ENCODE measurements at regions not wholly inside any gene's neighbourhood (a gene's known extent, or its start where the extent isn't known, plus 50 kb on each side); places are given as distances from the start of the nearest gene placed in this dataset.

DNA sequence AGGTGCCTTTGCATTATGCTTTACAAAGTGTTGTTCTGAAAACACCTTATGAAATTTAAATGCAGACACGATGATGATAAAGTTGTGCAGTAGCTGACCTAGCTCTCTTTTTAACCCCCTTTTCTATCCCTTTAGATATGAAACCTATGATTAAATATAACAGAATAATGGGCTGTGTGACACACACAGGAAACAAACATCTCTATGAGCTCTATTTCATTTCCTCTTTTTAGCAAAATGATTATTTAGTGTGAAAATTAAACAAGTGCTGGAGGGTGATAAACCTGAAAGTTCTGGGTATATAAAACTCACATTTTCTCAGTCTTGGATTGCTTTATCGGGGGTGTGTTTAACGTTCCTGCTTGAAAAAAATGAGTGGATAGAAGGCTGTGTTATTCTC lies 1310.5 kb upstream of the CELF2 start:
- TF ChIP-seq, protein P1, sequence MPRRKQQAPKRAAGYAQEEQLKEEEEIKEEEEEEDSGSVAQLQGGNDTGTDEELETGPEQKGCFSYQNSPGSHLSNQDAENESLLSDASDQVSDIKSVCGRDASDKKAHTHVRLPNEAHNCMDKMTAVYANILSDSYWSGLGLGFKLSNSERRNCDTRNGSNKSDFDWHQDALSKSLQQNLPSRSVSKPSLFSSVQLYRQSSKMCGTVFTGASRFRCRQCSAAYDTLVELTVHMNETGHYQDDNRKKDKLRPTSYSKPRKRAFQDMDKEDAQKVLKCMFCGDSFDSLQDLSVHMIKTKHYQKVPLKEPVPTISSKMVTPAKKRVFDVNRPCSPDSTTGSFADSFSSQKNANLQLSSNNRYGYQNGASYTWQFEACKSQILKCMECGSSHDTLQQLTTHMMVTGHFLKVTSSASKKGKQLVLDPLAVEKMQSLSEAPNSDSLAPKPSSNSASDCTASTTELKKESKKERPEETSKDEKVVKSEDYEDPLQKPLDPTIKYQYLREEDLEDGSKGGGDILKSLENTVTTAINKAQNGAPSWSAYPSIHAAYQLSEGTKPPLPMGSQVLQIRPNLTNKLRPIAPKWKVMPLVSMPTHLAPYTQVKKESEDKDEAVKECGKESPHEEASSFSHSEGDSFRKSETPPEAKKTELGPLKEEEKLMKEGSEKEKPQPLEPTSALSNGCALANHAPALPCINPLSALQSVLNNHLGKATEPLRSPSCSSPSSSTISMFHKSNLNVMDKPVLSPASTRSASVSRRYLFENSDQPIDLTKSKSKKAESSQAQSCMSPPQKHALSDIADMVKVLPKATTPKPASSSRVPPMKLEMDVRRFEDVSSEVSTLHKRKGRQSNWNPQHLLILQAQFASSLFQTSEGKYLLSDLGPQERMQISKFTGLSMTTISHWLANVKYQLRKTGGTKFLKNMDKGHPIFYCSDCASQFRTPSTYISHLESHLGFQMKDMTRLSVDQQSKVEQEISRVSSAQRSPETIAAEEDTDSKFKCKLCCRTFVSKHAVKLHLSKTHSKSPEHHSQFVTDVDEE (CRISPR knock-in tag; IDR thresholded peaks at IDR 0.05): no peak
- TF ChIP-seq SNAI2 (CRISPR knock-in tag; IDR thresholded peaks at IDR 0.05): no peak
- TF ChIP-seq ZNF70 (CRISPR knock-in tag; IDR thresholded peaks at IDR 0.05): no peak
- TF ChIP-seq PPARA (CRISPR knock-in tag; IDR thresholded peaks at IDR 0.05; ENCODE audit: borderline replicate concordance): no peak
- no peak for TF ChIP-seq OSR1 (CRISPR knock-in tag; IDR thresholded peaks at IDR 0.05)
- TF ChIP-seq ESRRG (CRISPR knock-in tag; IDR thresholded peaks at IDR 0.05): no peak
- no peak for TF ChIP-seq RARB (CRISPR knock-in tag; IDR thresholded peaks at IDR 0.05)
- no peak for TF ChIP-seq ARNTL (CRISPR knock-in tag; IDR thresholded peaks at IDR 0.05; ENCODE audit: borderline replicate concordance, low read depth)
- no peak for ATAC-seq

DNA sequence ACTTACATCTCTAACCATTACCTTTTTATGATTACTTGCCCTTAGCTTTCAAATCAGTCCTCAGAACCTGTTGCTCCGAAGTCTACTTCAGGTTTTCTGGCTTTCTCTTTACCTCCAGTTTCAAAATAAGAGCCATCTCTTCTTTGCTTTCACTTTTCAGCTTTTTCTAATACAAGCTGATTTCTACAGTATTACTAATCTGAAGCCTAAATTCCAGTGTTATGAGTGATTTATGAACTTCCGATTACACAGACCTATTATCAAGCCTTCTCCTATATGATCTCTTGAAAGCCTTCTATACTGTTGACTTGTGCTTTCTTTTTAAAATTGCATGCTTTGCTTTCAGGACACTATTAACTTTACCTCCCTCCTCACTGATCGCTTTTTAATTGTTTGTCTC lies 1307.8 kb upstream of the CELF2 start:
- ATAC-seq: no peak
- TF ChIP-seq, protein P2, sequence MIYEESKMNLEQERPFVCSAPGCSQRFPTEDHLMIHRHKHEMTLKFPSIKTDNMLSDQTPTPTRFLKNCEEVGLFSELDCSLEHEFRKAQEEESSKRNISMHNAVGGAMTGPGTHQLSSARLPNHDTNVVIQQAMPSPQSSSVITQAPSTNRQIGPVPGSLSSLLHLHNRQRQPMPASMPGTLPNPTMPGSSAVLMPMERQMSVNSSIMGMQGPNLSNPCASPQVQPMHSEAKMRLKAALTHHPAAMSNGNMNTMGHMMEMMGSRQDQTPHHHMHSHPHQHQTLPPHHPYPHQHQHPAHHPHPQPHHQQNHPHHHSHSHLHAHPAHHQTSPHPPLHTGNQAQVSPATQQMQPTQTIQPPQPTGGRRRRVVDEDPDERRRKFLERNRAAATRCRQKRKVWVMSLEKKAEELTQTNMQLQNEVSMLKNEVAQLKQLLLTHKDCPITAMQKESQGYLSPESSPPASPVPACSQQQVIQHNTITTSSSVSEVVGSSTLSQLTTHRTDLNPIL (CRISPR knock-in tag; IDR thresholded peaks at IDR 0.05; ENCODE audit: low read depth): no peak
- TF ChIP-seq OSR1 (CRISPR knock-in tag; IDR thresholded peaks at IDR 0.05) (no peak), ZC3H10 (CRISPR knock-in tag; IDR thresholded peaks at IDR 0.05) (no peak), RARB (CRISPR knock-in tag; IDR thresholded peaks at IDR 0.05) (no peak), PPARA (CRISPR knock-in tag; IDR thresholded peaks at IDR 0.05; ENCODE audit: borderline replicate concordance) (no peak), ISL1 (CRISPR knock-in tag; IDR thresholded peaks at IDR 0.05) (no peak), ZFP3 (CRISPR knock-in tag; IDR thresholded peaks at IDR 0.05) (no peak), TOX (CRISPR knock-in tag; IDR thresholded peaks at IDR 0.05; ENCODE audit: borderline replicate concordance) (no peak), ZFP30 (CRISPR knock-in tag; IDR thresholded peaks at IDR 0.05) (no peak)
- TF ChIP-seq, protein P3, sequence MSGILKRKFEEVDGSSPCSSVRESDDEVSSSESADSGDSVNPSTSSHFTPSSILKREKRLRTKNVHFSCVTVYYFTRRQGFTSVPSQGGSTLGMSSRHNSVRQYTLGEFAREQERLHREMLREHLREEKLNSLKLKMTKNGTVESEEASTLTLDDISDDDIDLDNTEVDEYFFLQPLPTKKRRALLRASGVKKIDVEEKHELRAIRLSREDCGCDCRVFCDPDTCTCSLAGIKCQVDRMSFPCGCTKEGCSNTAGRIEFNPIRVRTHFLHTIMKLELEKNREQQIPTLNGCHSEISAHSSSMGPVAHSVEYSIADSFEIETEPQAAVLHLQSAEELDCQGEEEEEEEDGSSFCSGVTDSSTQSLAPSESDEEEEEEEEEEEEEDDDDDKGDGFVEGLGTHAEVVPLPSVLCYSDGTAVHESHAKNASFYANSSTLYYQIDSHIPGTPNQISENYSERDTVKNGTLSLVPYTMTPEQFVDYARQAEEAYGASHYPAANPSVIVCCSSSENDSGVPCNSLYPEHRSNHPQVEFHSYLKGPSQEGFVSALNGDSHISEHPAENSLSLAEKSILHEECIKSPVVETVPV (CRISPR knock-in tag; IDR thresholded peaks at IDR 0.05): no peak
- TF ChIP-seq, protein P4, sequence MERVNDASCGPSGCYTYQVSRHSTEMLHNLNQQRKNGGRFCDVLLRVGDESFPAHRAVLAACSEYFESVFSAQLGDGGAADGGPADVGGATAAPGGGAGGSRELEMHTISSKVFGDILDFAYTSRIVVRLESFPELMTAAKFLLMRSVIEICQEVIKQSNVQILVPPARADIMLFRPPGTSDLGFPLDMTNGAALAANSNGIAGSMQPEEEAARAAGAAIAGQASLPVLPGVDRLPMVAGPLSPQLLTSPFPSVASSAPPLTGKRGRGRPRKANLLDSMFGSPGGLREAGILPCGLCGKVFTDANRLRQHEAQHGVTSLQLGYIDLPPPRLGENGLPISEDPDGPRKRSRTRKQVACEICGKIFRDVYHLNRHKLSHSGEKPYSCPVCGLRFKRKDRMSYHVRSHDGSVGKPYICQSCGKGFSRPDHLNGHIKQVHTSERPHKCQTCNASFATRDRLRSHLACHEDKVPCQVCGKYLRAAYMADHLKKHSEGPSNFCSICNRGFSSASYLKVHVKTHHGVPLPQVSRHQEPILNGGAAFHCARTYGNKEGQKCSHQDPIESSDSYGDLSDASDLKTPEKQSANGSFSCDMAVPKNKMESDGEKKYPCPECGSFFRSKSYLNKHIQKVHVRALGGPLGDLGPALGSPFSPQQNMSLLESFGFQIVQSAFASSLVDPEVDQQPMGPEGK (CRISPR knock-in tag; IDR thresholded peaks at IDR 0.05; ENCODE audit: borderline replicate concordance): no peak

DNA sequence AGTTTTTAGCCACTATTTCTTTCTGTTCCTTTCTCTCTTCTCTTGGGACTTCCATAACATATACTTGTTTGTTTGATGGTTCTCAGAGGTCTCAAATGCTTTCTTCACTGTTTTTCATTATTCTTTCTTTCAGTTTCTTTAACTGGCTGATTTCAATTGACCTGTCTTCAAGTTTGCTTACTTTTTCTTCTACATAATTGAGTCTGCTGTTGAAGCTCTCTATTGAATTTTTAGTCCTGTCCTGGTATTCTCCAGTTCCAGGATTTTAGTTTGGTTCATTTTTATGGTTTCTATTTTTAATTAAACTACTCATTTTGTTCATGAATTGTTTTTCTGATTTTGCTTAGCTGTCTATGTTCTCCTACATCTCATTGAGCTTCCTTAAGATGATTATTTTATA lies 1305.3 kb upstream of the CELF2 start:
- TF ChIP-seq CSDC2 (CRISPR knock-in tag; IDR thresholded peaks at IDR 0.05): no peak
- TF ChIP-seq OSR1 (CRISPR knock-in tag; IDR thresholded peaks at IDR 0.05): no peak
- TF ChIP-seq ZNF8 (CRISPR knock-in tag; IDR thresholded peaks at IDR 0.05): no peak
- TF ChIP-seq ISL1 (CRISPR knock-in tag; IDR thresholded peaks at IDR 0.05): no peak
- TF ChIP-seq RARB (CRISPR knock-in tag; IDR thresholded peaks at IDR 0.05): no peak
- no peak for TF ChIP-seq BACH2 (CRISPR knock-in tag; IDR thresholded peaks at IDR 0.05; ENCODE audit: borderline replicate concordance)
- TF ChIP-seq, protein P1 (CRISPR knock-in tag; IDR thresholded peaks at IDR 0.05): no peak
- no peak for TF ChIP-seq ZFP3 (CRISPR knock-in tag; IDR thresholded peaks at IDR 0.05)
- no peak for TF ChIP-seq ZC3H10 (CRISPR knock-in tag; IDR thresholded peaks at IDR 0.05)
- TF ChIP-seq PPARA (CRISPR knock-in tag; IDR thresholded peaks at IDR 0.05; ENCODE audit: borderline replicate concordance): no peak
- no peak for TF ChIP-seq SNAI2 (CRISPR knock-in tag; IDR thresholded peaks at IDR 0.05)
- TF ChIP-seq ZNF70 (CRISPR knock-in tag; IDR thresholded peaks at IDR 0.05): no peak
- no peak for TF ChIP-seq GLIS3 (CRISPR knock-in tag; IDR thresholded peaks at IDR 0.05)
- no peak for TF ChIP-seq ZNF565 (CRISPR knock-in tag; conservative IDR thresholded peaks at IDR 0.05; ENCODE audit: low read depth)
- TF ChIP-seq, protein P5, sequence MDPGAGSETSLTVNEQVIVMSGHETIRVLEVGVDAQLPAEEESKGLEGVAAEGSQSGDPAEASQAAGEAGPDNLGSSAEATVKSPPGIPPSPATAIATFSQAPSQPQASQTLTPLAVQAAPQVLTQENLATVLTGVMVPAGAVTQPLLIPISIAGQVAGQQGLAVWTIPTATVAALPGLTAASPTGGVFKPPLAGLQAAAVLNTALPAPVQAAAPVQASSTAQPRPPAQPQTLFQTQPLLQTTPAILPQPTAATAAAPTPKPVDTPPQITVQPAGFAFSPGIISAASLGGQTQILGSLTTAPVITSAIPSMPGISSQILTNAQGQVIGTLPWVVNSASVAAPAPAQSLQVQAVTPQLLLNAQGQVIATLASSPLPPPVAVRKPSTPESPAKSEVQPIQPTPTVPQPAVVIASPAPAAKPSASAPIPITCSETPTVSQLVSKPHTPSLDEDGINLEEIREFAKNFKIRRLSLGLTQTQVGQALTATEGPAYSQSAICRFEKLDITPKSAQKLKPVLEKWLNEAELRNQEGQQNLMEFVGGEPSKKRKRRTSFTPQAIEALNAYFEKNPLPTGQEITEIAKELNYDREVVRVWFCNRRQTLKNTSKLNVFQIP (CRISPR knock-in tag; IDR thresholded peaks at IDR 0.05; ENCODE audit: borderline replicate concordance, low read depth): no peak
- TF ChIP-seq, protein P4 (CRISPR knock-in tag; IDR thresholded peaks at IDR 0.05; ENCODE audit: borderline replicate concordance): no peak
- TF ChIP-seq TCF4 (CRISPR knock-in tag; IDR thresholded peaks at IDR 0.05; ENCODE audit: borderline replicate concordance): no peak
- no peak for TF ChIP-seq ARNTL (CRISPR knock-in tag; IDR thresholded peaks at IDR 0.05; ENCODE audit: borderline replicate concordance, low read depth)

More for the DNA sequence above, 1305.3 kb upstream of the CELF2 start:
- ATAC-seq: no peak
